Neural progenitor cell (in vitro differentiated cells): ENCODE measurements at regions not wholly inside any gene's neighbourhood (a gene's known extent, or its start where the extent isn't known, plus 50 kb on each side); places are given as distances from the start of the nearest gene placed in this dataset.

ENCODE experiments used
- DNase-seq: peaks from one replicate; pipeline ENCODE4 v3.0.0-alpha.2; 2016; ENCODE audit warnings: low spot score
- H2AFZ ChIP-seq: fragments of 200-600 bp; sonication (generic); replicated peaks from 2 replicates; pipeline ENCODE4 v1.6.1; 2016; ENCODE audit warnings: antibody characterized with exemption
- H3F3A ChIP-seq: fragments of 200-600 bp; sonication (generic); 2 replicates; pipeline ENCODE4 v1.6.1; 2016; ENCODE audit warnings: antibody characterized with exemption, low read depth
- H3K27ac ChIP-seq: fragments of 200-600 bp; sonication (generic); 2 replicates; pipeline ENCODE4 v1.5.1; 2016; ENCODE audit warnings: mild to moderate bottlenecking
- H3K27me3 ChIP-seq: fragments of 200-600 bp; sonication (generic); 2 replicates; pipeline ENCODE4 v1.6.1; 2016; ENCODE audit warnings: mild to moderate bottlenecking, moderate library complexity
- H3K36me3 ChIP-seq: fragments of 200-600 bp; sonication (generic); 2 replicates; pipeline ENCODE4 v1.5.1; 2016
- H3K4me1 ChIP-seq: fragments of 200-600 bp; sonication (generic); 2 replicates; pipeline ENCODE4 v1.6.1; 2016; ENCODE audit warnings: mixed run types
- H3K4me2 ChIP-seq: fragments of 200-600 bp; sonication (generic); 2 replicates; pipeline ENCODE4 v1.6.1; 2016
- H3K4me3 ChIP-seq: fragments of 200-600 bp; sonication (generic); 2 replicates; pipeline ENCODE4 v1.5.1; 2016
- H3K79me2 ChIP-seq: fragments of 200-600 bp; sonication (generic); 2 replicates; pipeline ENCODE4 v1.6.1; 2016; ENCODE audit warnings: low read depth
- H3K9ac ChIP-seq: fragments of 200-600 bp; sonication (generic); 2 replicates; pipeline ENCODE4 v1.6.1; 2016
- H3K9me3 ChIP-seq: fragments of 200-600 bp; sonication (generic); 2 replicates; pipeline ENCODE4 v1.5.1; 2016; ENCODE audit warnings: low read depth
- H4K20me1 ChIP-seq: fragments of 200-600 bp; sonication (generic); 2 replicates; pipeline ENCODE4 v1.6.1; 2016; ENCODE audit warnings: low read depth
- H3K27ac Mint-ChIP-seq: 3 replicates; pipeline ENCODE4 v1.8.0; 2021; ENCODE audit warnings: mixed read lengths
- H3K27me3 Mint-ChIP-seq: 2 replicates; pipeline ENCODE4 v1.8.0; 2022; ENCODE audit warnings: low read depth, mild to moderate bottlenecking, inconsistent platforms, moderate library complexity, mixed read lengths; ENCODE audit not compliant: insufficient read depth
- H3K36me3 Mint-ChIP-seq: 3 replicates; pipeline ENCODE4 v1.8.0; 2021; ENCODE audit warnings: mixed read lengths
- H3K4me1 Mint-ChIP-seq: 3 replicates; pipeline ENCODE4 v1.8.0; 2021; ENCODE audit warnings: mixed read lengths
- H3K4me3 Mint-ChIP-seq: 3 replicates; pipeline ENCODE4 v1.8.0; 2021; ENCODE audit warnings: mild to moderate bottlenecking, moderate library complexity, mixed read lengths
- H3K9me3 Mint-ChIP-seq: 3 replicates; pipeline ENCODE4 v1.8.0; 2020; ENCODE audit warnings: mixed read lengths
- CTCF ChIP-seq: fragments of 200-600 bp; sonication (generic); IDR thresholded peaks from 2 replicates; pipeline ENCODE4 v1.5.1; 2017; ENCODE audit warnings: antibody characterized with exemption, mild to moderate bottlenecking
- EZH2 ChIP-seq: fragments of 200-600 bp; sonication (generic); IDR thresholded peaks from 2 replicates; pipeline ENCODE4 v1.6.1; 2017; ENCODE audit warnings: antibody characterized with exemption, mild to moderate bottlenecking, moderate library complexity
- EZH2phosphoT487 ChIP-seq: fragments of 200-600 bp; sonication (generic); IDR thresholded peaks from 2 replicates; pipeline ENCODE4 v1.6.1; 2017; ENCODE audit warnings: antibody characterized with exemption

- Histone ChIP-seq H3F3A (no peaks in the 10 kb centered on the region), H3K36me3 (no peaks in the 10 kb centered on the region), H3K9me3 (no peaks in the 10 kb centered on the region), H3K4me3 (no peak overlapping the region), H3K4me1 (no peaks in the 10 kb centered on the region), H2AFZ (no peak overlapping the region), H3K79me2 (no peaks in the 10 kb centered on the region), H3K9ac (no peak overlapping the region), H4K20me1 (no peaks in the 10 kb centered on the region), H3K27me3 (no peaks in the 10 kb centered on the region), H3K4me2 (no peak overlapping the region), H3K27ac (no peak overlapping the region)
- Mint-ChIP-seq H3K4me1 (no peaks in the 10 kb centered on the region), H3K4me3 (no peak overlapping the region), H3K27ac (no peak overlapping the region), H3K36me3 (no peaks in the 10 kb centered on the region), H3K27me3 (no peaks in the 10 kb centered on the region), H3K9me3 (no peaks in the 10 kb centered on the region)
- no peak for DNase-seq
- no peak for TF ChIP-seq CTCF
Observed at GRCh38 chr1:79290927-79291474, 284.5 kb upstream of the ADGRL4 start.

GRCh38 chr1:79287982-79288381 lies 281.5 kb upstream of the ADGRL4 start:
- Histone ChIP-seq H3K9ac (no peak overlapping the region), H3K27me3 (no peaks in the 10 kb centered on the region), H2AFZ (no peak overlapping the region), H3F3A (no peaks in the 10 kb centered on the region), H3K4me1 (no peaks in the 10 kb centered on the region), H3K79me2 (no peaks in the 10 kb centered on the region), H3K9me3 (no peaks in the 10 kb centered on the region), H3K4me3 (no peak overlapping the region), H3K4me2 (no peak overlapping the region), H4K20me1 (no peaks in the 10 kb centered on the region), H3K36me3 (no peaks in the 10 kb centered on the region), H3K27ac (no peak overlapping the region)
- H3K9me3 Mint-ChIP-seq, result no peaks in the 10 kb centered on the region
- no peaks in the 10 kb centered on the region for H3K27me3 Mint-ChIP-seq
- H3K27ac Mint-ChIP-seq, result no peak overlapping the region
- DNase-seq, result no peak
- H3K4me3 Mint-ChIP-seq, result no peak overlapping the region
- H3K36me3 Mint-ChIP-seq, result no peaks in the 10 kb centered on the region
- TF ChIP-seq EZH2phosphoT487 (no peak), EZH2 (no peak), CTCF (no peak)
- no peaks in the 10 kb centered on the region for H3K4me1 Mint-ChIP-seq

GRCh38 chr1:79285667-79286066 lies 279.1 kb upstream of the ADGRL4 start:
- Histone ChIP-seq H3F3A (no peaks in the 10 kb centered on the region), H3K9ac (no peak overlapping the region), H3K9me3 (no peaks in the 10 kb centered on the region), H3K79me2 (no peaks in the 10 kb centered on the region), H2AFZ (no peak overlapping the region), H3K27ac (no peak overlapping the region), H4K20me1 (no peaks in the 10 kb centered on the region), H3K4me3 (no peak overlapping the region), H3K4me1 (no peaks in the 10 kb centered on the region), H3K27me3 (no peaks in the 10 kb centered on the region), H3K4me2 (no peak overlapping the region), H3K36me3 (no peaks in the 10 kb centered on the region)
- Mint-ChIP-seq H3K27ac (no peak overlapping the region), H3K27me3 (no peaks in the 10 kb centered on the region), H3K4me3 (no peak overlapping the region), H3K9me3 (no peaks in the 10 kb centered on the region), H3K36me3 (no peaks in the 10 kb centered on the region), H3K4me1 (no peaks in the 10 kb centered on the region)
- TF ChIP-seq EZH2 (no peak), EZH2phosphoT487 (no peak), CTCF (no peak)
- DNase-seq, result no peak
